HG02938 (cell line): ENCODE measurements at regions not wholly inside any gene's neighbourhood (a gene's known extent, or its start where the extent isn't known, plus 50 kb on each side); places are given as distances from the start of the nearest gene placed in this dataset.
"Not testable (repeated sequence)": the region's sequence is repeated elsewhere in the genome, so short reads cannot be mapped to it uniquely, and the experiment has no call there.

Source experiments
- ATAC-seq: cut with Tn5 transposase; IDR thresholded peaks from one replicate; pipeline ENCODE4 v1.9.1; 2021; ENCODE audit warnings: mild to moderate bottlenecking, moderate library complexity; ENCODE audit not compliant: unreplicated experiment

DNA sequence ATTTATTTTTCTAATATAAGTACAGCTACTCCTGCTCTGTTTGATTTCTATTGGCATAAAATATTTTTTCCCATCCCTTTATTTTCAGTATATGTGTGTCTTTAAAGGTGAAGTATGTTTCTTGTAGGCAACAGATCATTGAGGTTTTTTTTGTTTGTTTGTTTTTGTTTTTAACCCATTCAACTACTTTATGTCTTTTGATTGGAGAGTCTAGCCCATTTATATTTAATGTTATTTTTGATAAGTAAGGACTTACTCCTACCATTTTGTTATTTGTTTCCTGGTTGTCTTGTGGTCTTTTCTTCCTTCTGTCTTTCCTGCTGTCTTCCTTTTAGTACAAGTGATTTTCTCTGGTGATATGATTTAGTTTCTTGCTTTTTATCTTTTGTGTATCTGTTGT lies 285.1 kb upstream of the PROX1 start:
- ATAC-seq = no peak

DNA sequence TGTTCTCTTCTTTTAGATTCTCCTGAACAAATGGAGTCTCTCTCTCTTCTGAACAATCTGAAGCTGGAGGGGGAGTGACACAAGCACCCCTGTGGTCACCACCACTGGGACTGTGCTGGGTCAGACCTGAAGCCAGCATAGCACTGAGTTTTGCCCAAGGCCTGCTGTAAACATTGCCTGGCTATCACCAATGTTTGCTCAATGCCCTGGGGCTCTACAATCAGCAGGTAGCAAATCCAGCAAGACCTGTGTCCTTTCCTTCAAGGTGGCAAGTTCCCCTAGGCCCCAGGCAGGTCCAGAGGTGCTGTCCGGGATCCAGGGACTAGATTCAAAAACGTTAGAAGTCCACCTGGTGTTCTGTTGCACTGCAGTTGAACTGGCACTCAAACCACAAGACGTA lies 282.8 kb upstream of the PROX1 start:
- ATAC-seq = no peak

DNA sequence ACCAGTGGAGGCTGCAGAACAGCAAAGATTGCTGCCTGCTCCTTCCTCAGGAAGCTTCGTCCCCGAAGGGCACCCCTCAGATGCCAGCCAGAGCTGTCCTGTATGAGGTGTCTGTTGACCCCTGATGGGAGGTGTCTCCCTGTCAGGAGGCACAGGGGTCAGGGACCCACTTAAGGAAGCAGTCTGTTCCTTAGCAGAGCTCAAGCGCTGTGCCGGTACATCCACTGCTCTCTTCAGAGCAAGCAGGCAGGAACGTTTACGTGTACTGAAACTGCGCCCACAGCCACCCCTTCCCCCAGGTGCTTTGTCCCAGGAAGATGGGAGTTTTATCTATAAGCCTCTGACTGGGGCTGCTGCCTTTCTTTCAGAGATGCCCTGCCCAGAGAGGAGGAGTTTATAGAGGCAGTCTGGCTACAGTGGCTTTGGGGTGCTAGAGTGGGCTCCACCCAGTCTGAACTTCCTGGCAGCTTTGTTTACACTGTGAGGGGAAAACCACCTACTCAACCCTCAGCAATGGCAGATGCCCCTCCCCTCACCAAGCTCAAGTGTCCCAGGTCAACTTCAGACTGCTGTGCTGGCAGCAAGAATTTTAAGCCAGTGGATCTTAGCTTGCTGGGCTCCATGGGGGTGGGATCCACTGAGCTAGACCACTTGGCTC lies 275.8 kb upstream of the PROX1 start:
- not testable (repeated sequence) for ATAC-seq

- ATAC-seq = no peak
Measured at GRCh38 chr1:213714645-213715044, 273.1 kb upstream of the PROX1 start.

DNA sequence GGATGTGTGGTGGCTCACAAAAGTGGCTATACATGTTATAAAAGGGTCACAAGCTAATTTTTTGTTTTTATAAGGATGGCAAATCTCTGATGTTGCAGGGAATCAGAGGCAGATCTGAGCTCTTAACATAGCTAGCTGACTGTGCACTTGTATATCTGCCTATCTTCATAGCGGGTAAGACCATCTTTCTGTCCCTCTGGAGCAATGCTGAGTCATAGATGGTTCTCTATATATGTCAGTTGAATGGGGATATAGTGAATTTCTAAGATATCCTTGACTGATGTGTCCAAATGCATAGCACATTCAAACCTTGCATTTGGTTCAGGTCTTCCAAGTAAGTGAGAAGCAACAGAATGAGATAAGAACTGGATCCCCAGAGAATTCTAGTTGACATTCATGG lies 272.6 kb upstream of the PROX1 start:
- ATAC-seq = no peak

- ATAC-seq = no peak
Measured at GRCh38 chr1:213719462-213719861, 268.3 kb upstream of the PROX1 start.

DNA sequence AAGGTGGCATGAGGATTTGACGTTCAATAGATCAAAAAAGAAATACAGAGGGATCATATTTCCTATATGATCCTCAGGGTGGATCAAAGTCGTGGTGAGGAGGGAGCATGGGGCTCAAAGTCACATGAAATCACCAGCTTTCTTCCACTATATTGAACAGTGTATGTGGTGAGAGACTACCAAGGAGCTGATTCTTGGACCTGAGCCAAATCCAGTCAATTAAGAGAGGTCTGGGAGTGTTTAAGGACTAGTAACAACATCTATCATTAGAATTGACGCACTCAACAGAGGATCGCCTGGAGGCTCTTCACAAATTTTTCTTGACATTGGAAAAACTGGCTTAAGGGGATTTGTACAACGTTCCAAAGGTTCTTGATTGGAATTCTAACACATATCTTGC lies 267.7 kb upstream of the PROX1 start:
- no peak for ATAC-seq

- no peak for ATAC-seq
Measured at GRCh38 chr1:213723187-213723586, 264.6 kb upstream of the PROX1 start.

GRCh38 chr1:213724640-213725536 lies 262.9 kb upstream of the PROX1 start:
- no peak for ATAC-seq

- ATAC-seq = no peak
Measured at GRCh38 chr1:213727853-213728592, 259.8 kb upstream of the PROX1 start.

DNA sequence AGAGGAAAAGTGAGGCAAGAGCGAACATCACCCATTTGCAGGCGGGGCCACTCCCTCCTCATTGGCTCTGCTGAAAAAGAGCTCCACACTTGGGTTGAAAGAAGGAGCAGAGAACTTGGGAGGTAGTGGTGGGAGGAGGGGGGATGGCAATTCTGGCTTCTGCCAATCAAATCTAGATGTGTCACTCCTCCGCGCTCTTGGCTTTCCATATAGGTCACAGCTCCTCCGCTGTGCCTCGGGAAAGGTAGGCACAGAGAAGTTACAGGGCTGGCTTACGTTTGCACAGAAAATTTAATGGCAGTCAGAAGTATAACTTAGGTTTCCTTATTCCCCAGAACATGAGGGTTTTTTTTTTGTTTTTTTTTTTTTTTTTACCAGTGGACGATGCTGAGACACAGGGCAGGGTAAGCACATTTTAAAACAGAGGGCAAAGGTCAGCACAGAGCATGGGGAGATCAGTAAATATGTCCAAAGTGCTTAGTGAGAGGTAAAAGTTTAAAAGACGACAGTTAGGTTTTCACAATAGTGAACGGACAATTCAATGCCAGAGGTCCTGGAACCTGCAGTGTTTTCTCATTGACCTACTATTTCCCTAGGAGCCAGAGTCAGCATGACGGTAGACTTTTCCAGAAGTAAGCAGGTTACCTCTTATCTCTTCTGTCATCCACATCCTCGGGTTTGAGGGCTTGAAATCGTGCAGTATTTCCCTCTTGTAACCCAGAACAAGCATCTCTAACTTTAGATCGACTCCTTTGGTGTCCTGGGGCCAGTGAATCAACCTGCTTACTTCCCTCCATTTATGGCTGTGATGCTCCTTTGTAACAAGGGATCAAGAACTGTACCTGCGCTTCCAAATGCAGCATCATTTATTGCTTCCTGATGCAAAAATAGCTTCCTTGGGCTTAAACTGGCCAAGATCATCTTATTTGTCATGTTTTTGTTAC lies 258.9 kb upstream of the PROX1 start:
- no peak for ATAC-seq

GRCh38 chr1:213733705-213734104 lies 254.1 kb upstream of the PROX1 start:
- ATAC-seq = no peak

GRCh38 chr1:213737398-213738035 lies 250.3 kb upstream of the PROX1 start:
- no peak for ATAC-seq

- ATAC-seq = no peak
Measured at GRCh38 chr1:213738658-213739057, 249.1 kb upstream of the PROX1 start.

DNA sequence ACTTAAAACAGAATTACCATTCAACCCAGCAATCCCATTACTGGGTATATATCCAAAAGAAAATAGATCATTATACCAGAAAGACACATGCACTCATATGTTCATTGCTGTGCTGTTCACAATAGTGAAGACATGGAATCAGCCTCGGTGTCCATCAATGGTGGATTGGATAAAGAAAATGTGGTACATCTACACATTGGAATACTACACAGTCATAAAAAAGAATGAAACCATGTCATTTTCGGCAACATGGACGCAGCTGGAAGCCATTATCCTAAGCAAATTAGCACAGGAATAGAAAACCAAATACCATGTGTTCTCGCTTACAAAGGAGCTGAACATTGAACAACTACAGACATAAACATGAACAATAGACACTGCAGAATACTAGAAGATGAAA lies 244.8 kb upstream of the PROX1 start:
- ATAC-seq = no peak

- ATAC-seq = no peak
Measured at GRCh38 chr1:213744780-213745179, 243.0 kb upstream of the PROX1 start.

GRCh38 chr1:213745451-213745850 lies 242.3 kb upstream of the PROX1 start:
- no peak for ATAC-seq

GRCh38 chr1:213749558-213749957 lies 238.2 kb upstream of the PROX1 start:
- no peak for ATAC-seq

- no peak for ATAC-seq
Measured at GRCh38 chr1:213750231-213751063, 237.3 kb upstream of the PROX1 start.
